GM21390 (cell line): ENCODE measurements at regions not wholly inside any gene's neighbourhood (a gene's known extent, or its start where the extent isn't known, plus 50 kb on each side); places are given as distances from the start of the nearest gene placed in this dataset.
"Not testable (repeated sequence)": the region's sequence is repeated elsewhere in the genome, so short reads cannot be mapped to it uniquely, and the experiment has no call there.

Source experiments
- ATAC-seq: cut with Tn5 transposase; IDR thresholded peaks from one replicate; pipeline ENCODE4 v1.9.1; 2021; ENCODE audit not compliant: unreplicated experiment

GRCh38 chr12:31906557-31907301, 52.5 kb upstream of the RESF1 start:
- peak; percentile 48 for ATAC-seq

- no peak for ATAC-seq
These were observed 56.2 kb upstream of the RESF1 start for GRCh38 chr12:31903025-31903424.

- ATAC-seq: no peak
These were observed 58.9 kb upstream of the RESF1 start for GRCh38 chr12:31900271-31900670.

GRCh38 chr12:31899109-31899508, 60.1 kb upstream of the RESF1 start:
- no peak for ATAC-seq

GRCh38 chr12:31897781-31898503, 61.3 kb upstream of the RESF1 start:
- no peak for ATAC-seq

GRCh38 chr12:31897092-31897491, 62.1 kb upstream of the RESF1 start:
- not testable (repeated sequence) for ATAC-seq

GRCh38 chr12:31896514-31897039, 62.6 kb upstream of the RESF1 start:
- ATAC-seq: peak; percentile 99

GRCh38 chr12:31895449-31896150, 63.6 kb upstream of the RESF1 start:
- no peak for ATAC-seq

GRCh38 chr12:31890295-31891285, 68.6 kb upstream of the RESF1 start:
- no peak for ATAC-seq

- ATAC-seq: peak; percentile 54
These were observed 72.0 kb upstream of the RESF1 start for GRCh38 chr12:31887109-31887811.

GRCh38 chr12:31882682-31883081, 76.5 kb upstream of the RESF1 start:
- ATAC-seq: not testable (repeated sequence)

- no peak for ATAC-seq
These were observed 78.9 kb upstream of the RESF1 start for GRCh38 chr12:31880340-31880739.

GRCh38 chr12:31877884-31878283, 81.3 kb upstream of the RESF1 start:
- no peak for ATAC-seq

GRCh38 chr12:31876568-31877424, 82.4 kb upstream of the RESF1 start:
- no peak for ATAC-seq

- ATAC-seq: no peak
These were observed 83.6 kb upstream of the RESF1 start for GRCh38 chr12:31875609-31875964.

- peak; percentile 65 for ATAC-seq
These were observed 84.1 kb upstream of the RESF1 start for GRCh38 chr12:31874961-31875608.

- ATAC-seq: no peak
These were observed 86.2 kb upstream of the RESF1 start for GRCh38 chr12:31872831-31873604.

- ATAC-seq: no peak
These were observed 89.2 kb upstream of the RESF1 start for GRCh38 chr12:31869972-31870371.
